Prostate gland (tissue), 2 donors: ENCODE measurements at regions not wholly inside any gene's neighbourhood (a gene's known extent, or its start where the extent isn't known, plus 50 kb on each side); places are given as distances from the start of the nearest gene placed in this dataset.
A peak's percentile ranks its signal among the peaks of the same experiment; 100 is the strongest.
"Not testable (repeated sequence)": the region's sequence is repeated elsewhere in the genome, so short reads cannot be mapped to it uniquely, and the experiment has no call there.

Experiments used
- DNase-seq: peaks from one replicate; pipeline ENCODE4 v3.0.0-alpha.2; 2019; ENCODE audit warnings: low spot score
- H3K27ac ChIP-seq, 2 donors: fragments of 200-600 bp; sonication (generic); 2 replicates each; pipeline ENCODE4 v1.5.1; 2017 to 2019
- H3K27me3 ChIP-seq: fragments of 200-600 bp; sonication (generic); replicated peaks from 2 replicates; pipeline ENCODE4 v1.5.1; 2019; ENCODE audit not compliant: insufficient read depth
- H3K36me3 ChIP-seq, 2 donors: fragments of 200-600 bp; sonication (generic); 1 replicate in 1 of 2; 2 replicates in 1 of 2; pipeline versions ENCODE4 v1.5.1 to v1.8.1; 2017 to 2019
- H3K4me1 ChIP-seq: fragments of 200-600 bp; sonication (generic); replicated peaks from 2 replicates; pipeline ENCODE4 v1.5.1; 2019
- H3K4me3 ChIP-seq, 2 donors: fragments of 200-600 bp; sonication (generic); 2 replicates each; pipeline ENCODE4 v1.5.1; 2017 to 2019
- H3K9me3 ChIP-seq: fragments of 200-600 bp; sonication (generic); 2 replicates; pipeline ENCODE4 v1.5.1; 2017
- CTCF ChIP-seq, 4 experiments: fragments of 200-600 bp in 2 of 4; fragments of 450-650 bp in 2 of 4; sonication (generic) in 2 of 4; IDR thresholded peaks; 1 replicate in 3 of 4; 2 replicates in 1 of 4; pipeline ENCODE4 v1.5.1; 2016 to 2019; ENCODE audit warnings: antibody characterized with exemption in 4 of 4, mild to moderate bottlenecking in 2 of 4, moderate library complexity in 2 of 4
- POLR2A ChIP-seq: fragments of 450-650 bp; IDR thresholded peaks from one replicate; pipeline ENCODE4 v1.6.1; 2016; ENCODE audit warnings: antibody characterized with exemption, mild to moderate bottlenecking
- POLR2AphosphoS5 ChIP-seq: sonication (generic); formaldehyde crosslinking; IDR thresholded peaks from one replicate; pipeline ENCODE4 v1.6.1; 2017; ENCODE audit warnings: antibody characterized with exemption
- WGBS: methylation state at CpG from one replicate; pipeline ENCODE4 v1.1.5; 2018; 5-methylcytosine and 5-hydroxymethylcytosine counted together
- intact Hi-C: fragments of 100-400 bp; cut with DNase I; formaldehyde crosslinking; loops from one replicate; pipeline ENCODE4 v1.14.2; 2022

- no peaks in the 10 kb centered on the region for H3K9me3 ChIP-seq
- DNase-seq = no peak
- 100% methylated on average over 1 of the region's 1 CpG for WGBS
- no peak overlapping the region for H3K27ac ChIP-seq
- no peaks in the 10 kb centered on the region for H3K4me1 ChIP-seq
- peak in 2 of 4 experiments; percentile 12 to 19 for TF ChIP-seq CTCF (IDR thresholded peaks at IDR 0.05)
- no peak for TF ChIP-seq POLR2A
- H3K36me3 ChIP-seq = no peaks in the 10 kb centered on the region
- no peaks in the 10 kb centered on the region for H3K27me3 ChIP-seq
- intact Hi-C loops = no loop called here
- no peak overlapping the region for H3K4me3 ChIP-seq
Measured at GRCh38 chr1:172727956-172728603, 69.2 kb downstream of the FASLG start.

DNA sequence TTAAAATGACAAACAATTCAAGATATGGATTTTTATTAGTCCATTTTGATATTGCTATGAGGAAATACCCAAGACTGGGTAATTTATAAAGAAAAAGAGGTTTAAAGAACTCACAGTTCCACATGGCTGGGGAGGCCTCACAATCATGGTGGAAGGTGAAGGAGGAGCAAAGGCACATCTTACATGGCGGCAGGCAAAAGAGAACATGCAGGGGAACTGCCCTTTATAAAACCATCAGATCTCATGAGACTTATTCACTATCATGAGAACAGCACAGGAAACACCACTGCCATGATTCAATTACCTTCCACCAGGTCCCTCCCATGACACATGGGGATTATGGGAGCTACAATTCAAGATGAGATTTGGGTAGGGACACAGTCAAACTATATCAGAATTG lies 69.8 kb downstream of the FASLG start:
- H3K4me3 ChIP-seq, H3K9me3 ChIP-seq, H3K36me3 ChIP-seq, H3K4me1 ChIP-seq, H3K27ac ChIP-seq, DNase-seq, intact Hi-C loops, H3K27me3 ChIP-seq: not testable (repeated sequence)
- 96% methylated on average over 1 of the region's 1 CpG for WGBS

DNA sequence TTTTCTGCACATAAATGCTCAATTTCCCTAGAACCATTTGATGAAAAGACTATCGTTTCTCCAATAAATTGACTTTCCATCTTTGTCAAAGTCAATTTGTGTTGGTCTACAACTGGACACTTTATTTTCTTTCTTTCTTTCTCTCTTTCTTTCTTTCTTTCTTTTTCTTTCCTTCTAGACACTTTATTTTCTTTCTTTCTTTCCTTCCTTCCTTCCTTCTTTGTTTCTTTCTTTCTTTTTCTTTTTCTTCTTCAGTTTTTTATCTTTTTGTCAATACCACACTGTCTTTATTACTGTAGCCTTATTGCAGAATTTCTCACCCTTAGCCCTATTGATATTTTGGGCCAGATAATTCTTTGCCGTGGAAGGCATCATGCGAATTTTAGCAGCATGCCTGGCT lies 73.5 kb downstream of the FASLG start:
- no peak for DNase-seq
- no peaks in the 10 kb centered on the region for H3K4me1 ChIP-seq
- no peak overlapping the region for H3K27ac ChIP-seq
- H3K9me3 ChIP-seq = no peaks in the 10 kb centered on the region
- TF ChIP-seq POLR2AphosphoS5 (no peak), POLR2A (no peak), CTCF (IDR thresholded peaks at IDR 0.05) (no peak)
- H3K36me3 ChIP-seq = no peaks in the 10 kb centered on the region
- intact Hi-C loops = no loop called here
- H3K27me3 ChIP-seq = no peaks in the 10 kb centered on the region
- 94% methylated on average over 3 of the region's 3 CpGs for WGBS
- no peak overlapping the region for H3K4me3 ChIP-seq

DNA sequence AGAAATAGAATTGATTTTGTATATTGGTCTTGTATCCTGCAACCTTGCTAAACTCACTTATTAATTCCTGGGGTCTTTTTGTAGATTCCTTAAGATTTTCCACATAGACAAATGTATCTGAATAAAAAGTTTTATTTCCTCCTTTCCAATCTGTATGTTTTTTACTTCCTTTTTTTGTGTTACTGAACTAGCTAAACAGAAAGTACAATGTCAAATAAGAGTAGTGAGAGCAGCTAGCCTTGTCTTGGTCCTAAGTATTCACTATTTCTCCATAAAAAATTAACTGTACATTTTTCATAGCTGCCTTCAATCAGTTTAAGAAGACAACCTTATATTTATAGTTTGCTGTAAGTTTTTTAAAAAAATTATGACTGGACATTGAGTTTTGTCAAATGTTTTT lies 74.9 kb downstream of the FASLG start:
- intact Hi-C loops = no loop called here
- TF ChIP-seq POLR2A = no peak
- no peak for TF ChIP-seq CTCF (IDR thresholded peaks at IDR 0.05)
- TF ChIP-seq POLR2AphosphoS5 = no peak
- no peak overlapping the region for H3K27ac ChIP-seq
- no peak for DNase-seq
- H3K27me3 ChIP-seq = no peaks in the 10 kb centered on the region
- H3K4me3 ChIP-seq = no peak overlapping the region
- H3K4me1 ChIP-seq = no peaks in the 10 kb centered on the region
- H3K36me3 ChIP-seq = no peaks in the 10 kb centered on the region
- H3K9me3 ChIP-seq = no peaks in the 10 kb centered on the region

DNA sequence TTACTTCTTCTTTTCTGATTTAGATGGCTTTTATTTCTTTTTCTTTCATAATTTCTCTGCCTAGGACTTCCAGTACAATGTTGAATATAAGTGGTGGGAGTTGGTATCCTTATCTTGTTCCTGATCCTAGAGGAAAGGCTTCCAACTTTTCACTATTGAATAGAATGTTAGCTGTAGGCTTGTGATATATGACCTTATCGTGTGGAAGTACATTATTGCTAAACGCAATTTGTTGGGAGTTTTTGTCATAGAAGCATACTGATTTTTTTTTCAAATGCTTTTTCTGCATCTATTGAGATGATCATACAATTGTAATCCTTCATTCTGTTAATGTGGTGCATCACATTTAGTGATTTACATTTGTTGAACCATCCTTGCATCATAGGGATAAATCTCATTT lies 79.5 kb downstream of the FASLG start:
- DNase-seq = no peak
- H3K4me3 ChIP-seq = no peak overlapping the region
- H3K9me3 ChIP-seq = no peaks in the 10 kb centered on the region
- no peaks in the 10 kb centered on the region for H3K36me3 ChIP-seq
- intact Hi-C loops = no loop called here
- no peaks in the 10 kb centered on the region for H3K4me1 ChIP-seq
- TF ChIP-seq CTCF (IDR thresholded peaks at IDR 0.05) = no peak
- no peak for TF ChIP-seq POLR2A
- no peak for TF ChIP-seq POLR2AphosphoS5
- no peak overlapping the region for H3K27ac ChIP-seq
- 86% methylated on average over 2 of the region's 2 CpGs for WGBS
- no peaks in the 10 kb centered on the region for H3K27me3 ChIP-seq
